ENCODE measurements at regions not wholly inside any gene's neighbourhood (a gene's known extent, or its start where the extent isn't known, plus 50 kb on each side); places are given as distances from the start of the nearest gene placed in this dataset.
"Not testable (repeated sequence)": the region's sequence is repeated elsewhere in the genome, so short reads cannot be mapped to it uniquely, and the experiment has no call there.

- no peak overlapping the region for H3K4me3 ChIP-seq
- H3K9me3 ChIP-seq = no peaks in the 10 kb centered on the region
- H3K27ac ChIP-seq = no peak overlapping the region
- no peaks in the 10 kb centered on the region for H3K4me1 ChIP-seq
- no peaks in the 10 kb centered on the region for H3K27me3 ChIP-seq
- DNase-seq (ENCODE audit: low spot score in 2 of 2) = no peak
- TF ChIP-seq POLR2A (IDR thresholded peaks at IDR 0.05) = no peak
- TF ChIP-seq CTCF (IDR thresholded peaks at IDR 0.05) = no peak
- TF ChIP-seq POLR2AphosphoS5 (IDR thresholded peaks at IDR 0.05) = no peak
- TF ChIP-seq EP300 (IDR thresholded peaks at IDR 0.05) = no peak
- H3K36me3 ChIP-seq = no peaks in the 10 kb centered on the region
These were observed 309.1 kb upstream of the CYRIA start for GRCh38 chr2:16974688-16975087.

- DNase-seq (ENCODE audit: low spot score in 2 of 2) = no peak
- Histone ChIP-seq H3K9me3 (no peaks in the 10 kb centered on the region), H3K36me3 (no peaks in the 10 kb centered on the region), H3K4me1 (no peaks in the 10 kb centered on the region), H3K4me3 (no peak overlapping the region), H3K27me3 (no peaks in the 10 kb centered on the region), H3K27ac (no peak overlapping the region)
- 66% methylated on average over 2 of the region's 2 CpGs for WGBS
- TF ChIP-seq EP300 (IDR thresholded peaks at IDR 0.05) = no peak
- TF ChIP-seq POLR2A (IDR thresholded peaks at IDR 0.05) = no peak
- no peak for TF ChIP-seq CTCF (IDR thresholded peaks at IDR 0.05)
- TF ChIP-seq POLR2AphosphoS5 (IDR thresholded peaks at IDR 0.05) = no peak
These were observed 308.1 kb upstream of the CYRIA start for GRCh38 chr2:16973586-16974286.

GRCh38 chr2:16972276-16972675, 306.6 kb upstream of the CYRIA start:
- Histone ChIP-seq H3K27ac (no peak overlapping the region), H3K4me3 (no peak overlapping the region), H3K4me1 (no peaks in the 10 kb centered on the region), H3K27me3 (no peaks in the 10 kb centered on the region), H3K9me3 (no peaks in the 10 kb centered on the region), H3K36me3 (no peaks in the 10 kb centered on the region)
- DNase-seq (ENCODE audit: low spot score in 2 of 2) = no peak
- WGBS = 55% methylated on average over 1 of the region's 1 CpG
- TF ChIP-seq POLR2A (IDR thresholded peaks at IDR 0.05) (no peak), POLR2AphosphoS5 (IDR thresholded peaks at IDR 0.05) (no peak), CTCF (IDR thresholded peaks at IDR 0.05) (no peak), EP300 (IDR thresholded peaks at IDR 0.05) (no peak)

- Histone ChIP-seq H3K27ac (no peak overlapping the region), H3K27me3 (no peaks in the 10 kb centered on the region), H3K36me3 (no peaks in the 10 kb centered on the region), H3K9me3 (no peaks in the 10 kb centered on the region), H3K4me3 (no peak overlapping the region), H3K4me1 (no peaks in the 10 kb centered on the region)
- no peak for TF ChIP-seq POLR2A (IDR thresholded peaks at IDR 0.05)
- TF ChIP-seq POLR2AphosphoS5 (IDR thresholded peaks at IDR 0.05) = no peak
- TF ChIP-seq CTCF (IDR thresholded peaks at IDR 0.05) = no peak
- no peak for TF ChIP-seq EP300 (IDR thresholded peaks at IDR 0.05)
- no peak for DNase-seq (ENCODE audit: low spot score in 2 of 2)
- 76% methylated on average over 4 of the region's 4 CpGs for WGBS
These were observed 306.1 kb upstream of the CYRIA start for GRCh38 chr2:16971722-16972234.

- not testable (repeated sequence) for H3K27me3 ChIP-seq; H3K36me3 ChIP-seq; H3K27ac ChIP-seq; H3K9me3 ChIP-seq; DNase-seq (ENCODE audit: low spot score in 2 of 2); H3K4me3 ChIP-seq; H3K4me1 ChIP-seq
- 93% methylated on average over 3 of the region's 3 CpGs for WGBS
These were observed 305.3 kb upstream of the CYRIA start for GRCh38 chr2:16970948-16971347.

- WGBS = 50% methylated on average over 1 of the region's 1 CpG
- DNase-seq (ENCODE audit: low spot score in 2 of 2) = no peak
These were observed 296.9 kb upstream of the CYRIA start for GRCh38 chr2:16962505-16962904.

More at GRCh38 chr2:16962505-16962904, 296.9 kb upstream of the CYRIA start:
- Histone ChIP-seq H3K4me3 (no peak overlapping the region), H3K36me3 (no peaks in the 10 kb centered on the region), H3K27me3 (no peaks in the 10 kb centered on the region), H3K4me1 (no peaks in the 10 kb centered on the region), H3K27ac (no peak overlapping the region), H3K9me3 (no peaks in the 10 kb centered on the region)
- TF ChIP-seq EP300 (IDR thresholded peaks at IDR 0.05) = no peak
- no peak for TF ChIP-seq POLR2AphosphoS5 (IDR thresholded peaks at IDR 0.05)
- TF ChIP-seq POLR2A (IDR thresholded peaks at IDR 0.05) = no peak
- no peak for TF ChIP-seq CTCF (IDR thresholded peaks at IDR 0.05)

Measured in suprapubic skin (tissue), 4 donors.